OCI-LY1 (cell line): ENCODE measurements at regions not wholly inside any gene's neighbourhood (a gene's known extent, or its start where the extent isn't known, plus 50 kb on each side); places are given as distances from the start of the nearest gene placed in this dataset.

Source experiments
- EZH2 ChIP-seq: fragments of 200-600 bp; sonication (generic), shearing (Covaris generic); IDR thresholded peaks from 2 replicates; pipeline ENCODE4 v1.8.0; 2017; ENCODE audit warnings: borderline replicate concordance, mixed run types, mild to moderate bottlenecking, antibody characterized with exemption, low read length, moderate library complexity, mixed read lengths
- TF ChIP-seq, protein P1 (sequence below): fragments of 200-600 bp; sonication (generic), shearing (Covaris generic); IDR thresholded peaks from 2 replicates; pipeline ENCODE4 v1.5.1; 2017; ENCODE audit warnings: mild to moderate bottlenecking, antibody characterized with exemption, low read length, moderate library complexity, mixed read lengths

DNA sequence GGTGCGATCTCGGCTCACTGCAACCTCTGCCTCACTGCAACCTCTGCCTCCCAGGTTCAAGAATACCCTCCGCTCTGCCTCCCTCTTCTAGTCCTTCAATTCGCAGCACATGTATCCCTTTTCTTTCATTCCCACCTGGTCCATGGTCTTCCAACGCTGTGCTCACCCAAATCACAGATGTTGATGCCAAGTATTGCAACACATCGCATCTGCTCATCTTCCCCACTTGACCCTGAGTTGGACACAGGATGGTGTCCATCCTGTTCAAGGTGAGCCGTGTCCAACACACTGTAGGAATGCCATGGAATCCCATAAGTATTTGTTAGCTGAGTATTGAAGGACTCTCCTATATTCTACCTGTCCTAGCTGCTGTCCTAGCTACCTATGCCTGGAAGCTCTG, 50.6 kb upstream of the ETV6 start:
- TF ChIP-seq, protein P1, sequence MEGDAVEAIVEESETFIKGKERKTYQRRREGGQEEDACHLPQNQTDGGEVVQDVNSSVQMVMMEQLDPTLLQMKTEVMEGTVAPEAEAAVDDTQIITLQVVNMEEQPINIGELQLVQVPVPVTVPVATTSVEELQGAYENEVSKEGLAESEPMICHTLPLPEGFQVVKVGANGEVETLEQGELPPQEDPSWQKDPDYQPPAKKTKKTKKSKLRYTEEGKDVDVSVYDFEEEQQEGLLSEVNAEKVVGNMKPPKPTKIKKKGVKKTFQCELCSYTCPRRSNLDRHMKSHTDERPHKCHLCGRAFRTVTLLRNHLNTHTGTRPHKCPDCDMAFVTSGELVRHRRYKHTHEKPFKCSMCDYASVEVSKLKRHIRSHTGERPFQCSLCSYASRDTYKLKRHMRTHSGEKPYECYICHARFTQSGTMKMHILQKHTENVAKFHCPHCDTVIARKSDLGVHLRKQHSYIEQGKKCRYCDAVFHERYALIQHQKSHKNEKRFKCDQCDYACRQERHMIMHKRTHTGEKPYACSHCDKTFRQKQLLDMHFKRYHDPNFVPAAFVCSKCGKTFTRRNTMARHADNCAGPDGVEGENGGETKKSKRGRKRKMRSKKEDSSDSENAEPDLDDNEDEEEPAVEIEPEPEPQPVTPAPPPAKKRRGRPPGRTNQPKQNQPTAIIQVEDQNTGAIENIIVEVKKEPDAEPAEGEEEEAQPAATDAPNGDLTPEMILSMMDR, result no peak
- TF ChIP-seq EZH2, result no peak
